SK-N-SH (cell line): ENCODE measurements at regions not wholly inside any gene's neighbourhood (a gene's known extent, or its start where the extent isn't known, plus 50 kb on each side); places are given as distances from the start of the nearest gene placed in this dataset.
"Not testable (repeated sequence)": the region's sequence is repeated elsewhere in the genome, so short reads cannot be mapped to it uniquely, and the experiment has no call there.

Experiments used
- CTCF ChIA-PET: fragments of 300-600, 350-600 bp; formaldehyde crosslinking; extraction: SDS; loops from one replicate; lab custom pipeline; 2021; lab: Yijun Ruan, JAX
- POLR2A ChIA-PET: fragments of 350-600 bp; sonication (Branson Sonifier 250); formaldehyde crosslinking; extraction: SDS; loops from one replicate; lab custom pipeline; 2020; ENCODE audit warnings: antibody characterized with exemption, inconsistent platforms; lab: Yijun Ruan, JAX
- DNase-seq: peaks from one replicate; pipeline ENCODE4 v3.0.0; 2012
- H2AFZ ChIP-seq: fragments of 200-600 bp; sonication (generic); 2 replicates; pipeline ENCODE4 v1.8.1; 2016; ENCODE audit warnings: antibody characterized with exemption, mild to moderate bottlenecking, low read depth
- H3F3A ChIP-seq: fragments of 200-600 bp; sonication (generic); replicated peaks from 2 replicates; pipeline ENCODE3; 2016; ENCODE audit warnings: antibody characterized with exemption, mild to moderate bottlenecking; ENCODE audit not compliant: insufficient read depth
- H3K27ac ChIP-seq, 2 experiments: fragments of 200-500 bp in 1 of 2; fragments of 200-600 bp in 1 of 2; sonication (Bioruptor generic) in 1 of 2; sonication (generic), shearing (Covaris generic) in 1 of 2; 2 replicates each; pipeline versions ENCODE4 v1.5.1 to v1.6.1; 2014 to 2016; ENCODE audit warnings: low read depth in 2 of 2, inconsistent platforms in 1 of 2, low read length in 1 of 2, mild to moderate bottlenecking in 1 of 2, mixed read lengths in 1 of 2
- H3K27me3 ChIP-seq: fragments of 200-600 bp; sonication (generic), shearing (Covaris generic); 2 replicates; pipeline ENCODE4 v1.6.1; 2016; ENCODE audit warnings: mixed run types; ENCODE audit not compliant: insufficient read depth
- H3K36me3 ChIP-seq, 2 experiments: fragments of 200-500 bp in 1 of 2; fragments of 200-600 bp in 1 of 2; sonication (Bioruptor generic) in 1 of 2; sonication (generic) in 1 of 2; replicated peaks in 1 of 2; 2 replicates each; pipeline versions ENCODE3 to v1.5.1; 2014 to 2016; ENCODE audit warnings: low read length in 1 of 2, mild to moderate bottlenecking in 1 of 2; ENCODE audit not compliant: insufficient read depth in 2 of 2, control insufficient read depth in 1 of 2
- H3K4me1 ChIP-seq, 2 experiments: fragments of 200-500 bp in 1 of 2; fragments of 200-600 bp in 1 of 2; sonication (Bioruptor generic) in 1 of 2; sonication (generic), shearing (Covaris generic) in 1 of 2; 2 replicates each; pipeline versions ENCODE4 v1.5.1 to v1.6.1; 2014 to 2016; ENCODE audit warnings: low read depth in 1 of 2, low read length in 1 of 2, mixed run types in 1 of 2; ENCODE audit not compliant: insufficient read depth in 2 of 2, control insufficient read depth in 1 of 2
- H3K4me2 ChIP-seq: fragments of 200-600 bp; sonication (generic), shearing (Covaris generic); 2 replicates; pipeline ENCODE4 v1.6.1; 2017; ENCODE audit warnings: mixed run types
- H3K4me3 ChIP-seq, 2 experiments: fragments of 200-500 bp in 1 of 2; fragments of 200-600 bp in 1 of 2; sonication (Bioruptor generic) in 1 of 2; sonication (generic), shearing (Covaris generic) in 1 of 2; 2 replicates each; pipeline versions ENCODE4 v1.5.1 to v1.8.1; 2014 to 2016; ENCODE audit warnings: low read depth in 2 of 2, inconsistent platforms in 1 of 2, low read length in 1 of 2, mild to moderate bottlenecking in 1 of 2, mixed read lengths in 1 of 2, moderate library complexity in 1 of 2
- H3K79me2 ChIP-seq: fragments of 200-600 bp; sonication (generic); 2 replicates; pipeline ENCODE4 v1.8.1; 2017; ENCODE audit warnings: mild to moderate bottlenecking; ENCODE audit not compliant: insufficient read depth
- H3K9ac ChIP-seq: fragments of 200-600 bp; sonication (generic); 2 replicates; pipeline ENCODE4 v1.6.1; 2017; ENCODE audit warnings: mixed run types
- H3K9me2 ChIP-seq: fragments of 200-600 bp; sonication (generic); 2 replicates; pipeline ENCODE4 v1.6.1; 2017; ENCODE audit warnings: mixed run types
- H3K9me3 ChIP-seq: fragments of 200-600 bp; sonication (generic); 2 replicates; pipeline ENCODE4 v1.6.1; 2017; ENCODE audit warnings: mixed run types, mild to moderate bottlenecking, moderate library complexity
- H4K20me1 ChIP-seq: fragments of 200-600 bp; sonication (generic); 2 replicates; pipeline ENCODE4 v1.6.1; 2017; ENCODE audit warnings: mild to moderate bottlenecking, mixed run types; ENCODE audit not compliant: insufficient read depth
- CHD2 ChIP-seq: fragments of 150-350 bp; IDR thresholded peaks from 2 replicates; pipeline ENCODE4 v1.6.1; 2018; ENCODE audit warnings: low read length; ENCODE audit not compliant: partially characterized antibody
- EP300 ChIP-seq, 2 experiments: IDR thresholded peaks; 2 replicates each; pipeline versions ENCODE4 v1.4.0 to v1.6.1; 2012; ENCODE audit warnings: borderline replicate concordance in 1 of 2, low read depth in 1 of 2, low read length in 1 of 2
- FOSL2 ChIP-seq: IDR thresholded peaks from 2 replicates; pipeline ENCODE4 v1.4.0; 2012; ENCODE audit warnings: low read depth, mild to moderate bottlenecking, moderate library complexity, borderline replicate concordance
- FOXM1 ChIP-seq: IDR thresholded peaks from 2 replicates; pipeline ENCODE4 v1.4.0; 2012; ENCODE audit warnings: low read depth, mild to moderate bottlenecking
- GABPA ChIP-seq: IDR thresholded peaks from 2 replicates; pipeline ENCODE4 v1.4.0; 2012; ENCODE audit warnings: low read depth, mild to moderate bottlenecking
- GATA2 ChIP-seq: sonication (generic); formaldehyde crosslinking; IDR thresholded peaks from 2 replicates; pipeline ENCODE4 v1.5.0; 2020; ENCODE audit warnings: mild to moderate bottlenecking, missing genetic modification reagents
- JUND ChIP-seq: IDR thresholded peaks from 2 replicates; pipeline ENCODE4 v1.4.0; 2012
- MAX ChIP-seq: IDR thresholded peaks from 2 replicates; pipeline ENCODE4 v1.4.0; 2012; ENCODE audit warnings: low read depth
- MEF2A ChIP-seq: IDR thresholded peaks from 2 replicates; pipeline ENCODE4 v1.4.0; 2012; ENCODE audit warnings: low read depth, borderline replicate concordance
- MXI1 ChIP-seq: IDR thresholded peaks from 2 replicates; pipeline ENCODE4 v1.6.1; 2012; ENCODE audit warnings: mild to moderate bottlenecking, low read depth, low read length, improper control_type of control experiment
- NRF1 ChIP-seq: IDR thresholded peaks from 2 replicates; pipeline ENCODE4 v1.6.1; 2012; ENCODE audit warnings: low read depth, mild to moderate bottlenecking, low read length
- PBX3 ChIP-seq: IDR thresholded peaks from 2 replicates; pipeline ENCODE4; 2012
- RCOR1 ChIP-seq: fragments of 150-350 bp; IDR thresholded peaks from 2 replicates; pipeline ENCODE4 v1.6.1; 2017; ENCODE audit warnings: antibody characterized with exemption, low read length
- USF2 ChIP-seq: fragments of 150-350 bp; IDR thresholded peaks from 2 replicates; pipeline ENCODE4 v1.6.1; 2017; ENCODE audit warnings: antibody characterized with exemption, low read length, low read depth, borderline replicate concordance
- ZBTB33 ChIP-seq: IDR thresholded peaks from 2 replicates; pipeline ENCODE4 v1.4.0; 2012; ENCODE audit warnings: low read depth, borderline replicate concordance
- WGBS: methylation state at CpG from one replicate; pipeline ENCODE4 v1.1.6; 2017; ENCODE audit warnings: low lambda C conversion rate; 5-methylcytosine and 5-hydroxymethylcytosine counted together

GRCh38 chr6:67790569-67790968 lies 844.5 kb upstream of the ADGRB3 start (continued):
- TF ChIP-seq PBX3 (0 out of 2 replicates have a peak, but pooled peaks have one; percentile 6), NRF1 (no peak), GATA2 (CRISPR knock-in tag) (peak; percentile 95), MEF2A (no peak), EP300 (IDR thresholded peaks at IDR 0.05; ENCODE audit: borderline replicate concordance in 1 of 2, low read depth in 1 of 2, low read length in 1 of 2) (peak in 1 of 2 experiments; percentile 100; a peak in 2 of 4 replicates), RCOR1 (peak; percentile 94), MXI1 (no peak), USF2 (no peak)

GRCh38 chr6:67787119-67787518 lies 848.0 kb upstream of the ADGRB3 start:
- H3K9ac ChIP-seq, H3F3A ChIP-seq, H2AFZ ChIP-seq, H3K27ac ChIP-seq, H3K4me2 ChIP-seq, H3K27me3 ChIP-seq, POLR2A ChIA-PET, H3K4me1 ChIP-seq, H3K9me2 ChIP-seq, H3K36me3 ChIP-seq, CTCF ChIA-PET, DNase-seq, H3K4me3 ChIP-seq, H3K9me3 ChIP-seq, H4K20me1 ChIP-seq, H3K79me2 ChIP-seq: not testable (repeated sequence)
- WGBS = 17% methylated on average over 1 of the region's 1 CpG

GRCh38 chr6:67779876-67780275 lies 855.2 kb upstream of the ADGRB3 start:
- H3K27ac ChIP-seq = no peak overlapping the region

More at GRCh38 chr6:67779876-67780275, 855.2 kb upstream of the ADGRB3 start:
- Histone ChIP-seq H3K4me1 (no peaks in the 10 kb centered on the region), H3K27me3 (no peaks in the 10 kb centered on the region), H2AFZ (no peak overlapping the region), H3K9ac (no peak overlapping the region), H3K79me2 (no peaks in the 10 kb centered on the region), H3K4me3 (no peak overlapping the region), H3K4me2 (no peak overlapping the region), H4K20me1 (no peaks in the 10 kb centered on the region), H3F3A (no peaks in the 10 kb centered on the region), H3K36me3 (no peaks in the 10 kb centered on the region), H3K9me2 (no peaks in the 10 kb centered on the region), H3K9me3 (no peaks in the 10 kb centered on the region)
- CTCF ChIA-PET = no interaction called here
- POLR2A ChIA-PET = no interaction called here
- DNase-seq = no peak
- TF ChIP-seq MXI1 (no peak), MAX (no peak), FOXM1 (no peak), GABPA (no peak), FOSL2 (no peak), JUND (no peak), CHD2 (no peak), ZBTB33 (no peak)
- 41% methylated on average over 3 of the region's 3 CpGs for WGBS
